ENCODE measurements at regions not wholly inside any gene's neighbourhood (a gene's known extent, or its start where the extent isn't known, plus 50 kb on each side); places are given as distances from the start of the nearest gene placed in this dataset.
"Not testable (repeated sequence)": the region's sequence is repeated elsewhere in the genome, so short reads cannot be mapped to it uniquely, and the experiment has no call there.

GRCh38 chr7:49645296-49645695 is 128.1 kb upstream of the VWC2 start:
- no peak for TF ChIP-seq CTCF (IDR thresholded peaks at IDR 0.05; ENCODE audit: insufficient read depth, low read depth, low read length, missing control alignments)
- H3K4me3 ChIP-seq (ENCODE audit: low read length), result no peak overlapping the region
- no peak for DNase-seq (ENCODE audit: low read depth)

GRCh38 chr7:49660170-49660783 is 113.2 kb upstream of the VWC2 start:
- H3K4me3 ChIP-seq (ENCODE audit: low read length), result no peak overlapping the region
- no peak for TF ChIP-seq CTCF (IDR thresholded peaks at IDR 0.05; ENCODE audit: insufficient read depth, low read depth, low read length, missing control alignments)
- DNase-seq (ENCODE audit: low read depth), result no peak

- TF ChIP-seq CTCF (IDR thresholded peaks at IDR 0.05; ENCODE audit: insufficient read depth, low read depth, low read length, missing control alignments), result no peak
- H3K4me3 ChIP-seq (ENCODE audit: low read length), result no peak overlapping the region
- DNase-seq (ENCODE audit: low read depth), result no peak
These were observed 112.5 kb upstream of the VWC2 start for GRCh38 chr7:49660976-49661375.

- H3K4me3 ChIP-seq (ENCODE audit: low read length); DNase-seq (ENCODE audit: low read depth): not testable (repeated sequence)
These were observed 107.5 kb upstream of the VWC2 start for GRCh38 chr7:49665963-49666362.

GRCh38 chr7:49666764-49667163 is 106.7 kb upstream of the VWC2 start:
- no peak for TF ChIP-seq CTCF (IDR thresholded peaks at IDR 0.05; ENCODE audit: insufficient read depth, low read depth, low read length, missing control alignments)
- no peak for DNase-seq (ENCODE audit: low read depth)
- no peak overlapping the region for H3K4me3 ChIP-seq (ENCODE audit: low read length)

GRCh38 chr7:49669285-49669684 is 104.2 kb upstream of the VWC2 start:
- no peak for DNase-seq (ENCODE audit: low read depth)
- TF ChIP-seq CTCF (IDR thresholded peaks at IDR 0.05; ENCODE audit: insufficient read depth, low read depth, low read length, missing control alignments), result no peak
- H3K4me3 ChIP-seq (ENCODE audit: low read length), result no peak overlapping the region

GRCh38 chr7:49669692-49670260 is 103.7 kb upstream of the VWC2 start:
- no peak for TF ChIP-seq CTCF (IDR thresholded peaks at IDR 0.05; ENCODE audit: insufficient read depth, low read depth, low read length, missing control alignments)
- no peak overlapping the region for H3K4me3 ChIP-seq (ENCODE audit: low read length)
- DNase-seq (ENCODE audit: low read depth), result no peak

Measured in epithelial cell of esophagus (primary cell).